K562 (cell line): ENCODE measurements at regions not wholly inside any gene's neighbourhood (a gene's known extent, or its start where the extent isn't known, plus 50 kb on each side); places are given as distances from the start of the nearest gene placed in this dataset.

ENCODE experiments used
- ATAC-seq: fragments of 200-7000 bp; cut with Tn5 transposase; 3 replicates; pipeline ENCODE4 v1.9.1; 2020; ENCODE audit warnings: moderate library complexity
- BruUV-seq: library from RNA; stranded (reverse); fragments of 400-500 nt; replicated peaks from 2 replicates; lab custom pipeline; 2021; lab: Mats Ljungman, UMichigan
- CTCF ChIA-PET: fragments of 300-600 bp; formaldehyde crosslinking; extraction: SDS; loops from one replicate; lab custom pipeline; 2021; ENCODE audit warnings: low intra/inter-chr PET ratio; lab: Yijun Ruan, JAX
- POLR2A ChIA-PET: fragments of 300-600, 350-650 bp; sonication (Branson Sonifier 250); formaldehyde crosslinking; extraction: SDS; loops from one replicate; lab custom pipeline; 2021; ENCODE audit warnings: antibody characterized with exemption, inconsistent platforms; lab: Yijun Ruan, JAX
- DNase-seq, 4 experiments: peaks; one replicate each; pipeline versions ENCODE4 v3.0.0 to v3.0.0-alpha.2; 2011 to 2018; ENCODE audit warnings: low spot score in 3 of 4, mixed read lengths in 3 of 4; ENCODE audit errors: extremely low read depth in 1 of 4
- FAIRE-seq: peaks from 2 replicates; lab custom pipeline; 2011; peaks lifted over from hg19 to GRCh38; lab: Jason Lieb, UNC
- H2AFZ ChIP-seq: 2 replicates; pipeline ENCODE4 v1.6.0; 2011; ENCODE audit warnings: low read depth, low read length, control low read depth, inconsistent platforms
- H3K27ac ChIP-seq: fragments of 200-600 bp; 3 replicates; pipeline ENCODE4 v1.8.0; 2011; ENCODE audit warnings: low read depth, mild to moderate bottlenecking, control low read depth, inconsistent platforms, low read length, moderate library complexity, mixed read lengths; ENCODE audit errors: extremely low read depth
- H3K27me3 ChIP-seq, 2 experiments: fragments of 300-600 bp in 1 of 2; 2 replicates in 1 of 2; 3 replicates in 1 of 2; pipeline versions ENCODE4 v1.6.0 to v1.8.0; 2011; ENCODE audit warnings: inconsistent platforms in 2 of 2, low read length in 2 of 2, mild to moderate bottlenecking in 1 of 2, mixed read lengths in 1 of 2, moderate library complexity in 1 of 2; ENCODE audit not compliant: control insufficient read depth in 2 of 2, insufficient read depth in 2 of 2
- H3K36me3 ChIP-seq: fragments of 300-600 bp; 3 replicates; pipeline ENCODE4 v1.8.0; 2011; ENCODE audit warnings: mild to moderate bottlenecking, low read length, inconsistent platforms; ENCODE audit not compliant: control insufficient read depth, insufficient read depth
- H3K4me1 ChIP-seq, 2 experiments: fragments of 200-600 bp in 1 of 2; replicated peaks in 1 of 2; 2 replicates in 1 of 2; 3 replicates in 1 of 2; pipeline versions ENCODE4 v1.5.1 to v1.8.0; 2011; ENCODE audit warnings: inconsistent platforms in 2 of 2, low read length in 2 of 2, mild to moderate bottlenecking in 1 of 2, mixed read lengths in 1 of 2, moderate library complexity in 1 of 2; ENCODE audit not compliant: control insufficient read depth in 2 of 2, insufficient read depth in 2 of 2
- H3K4me2 ChIP-seq: 2 replicates; pipeline ENCODE4 v1.6.1; 2011; ENCODE audit warnings: low read length, control low read depth, inconsistent platforms, mixed read lengths; ENCODE audit not compliant: insufficient read depth
- H3K4me3 ChIP-seq: fragments of 200-600 bp; sonication (generic), shearing (Covaris generic); 2 replicates; pipeline ENCODE4 v1.5.1; 2016; ENCODE audit warnings: control low read depth, inconsistent platforms
- H3K79me2 ChIP-seq: fragments of 200-600 bp; 3 replicates; pipeline ENCODE4 v1.8.0; 2011; ENCODE audit warnings: low read length, inconsistent platforms; ENCODE audit not compliant: control insufficient read depth, insufficient read depth
- H3K9ac ChIP-seq, 2 experiments: 2 replicates each; pipeline versions ENCODE4 v1.6.0 to v1.6.1; 2011; ENCODE audit warnings: low read depth in 2 of 2, low read length in 2 of 2, control low read depth in 1 of 2, inconsistent platforms in 1 of 2, mild to moderate bottlenecking in 1 of 2, mixed read lengths in 1 of 2; ENCODE audit not compliant: insufficient read depth in 1 of 2
- H3K9me1 ChIP-seq: one replicate; pipeline ENCODE4 v1.6.0; 2011; ENCODE audit warnings: inconsistent platforms, mild to moderate bottlenecking, low read length, moderate library complexity; ENCODE audit not compliant: control insufficient read depth, insufficient read depth
- H3K9me3 ChIP-seq: replicated peaks from 2 replicates; pipeline ENCODE4 v1.5.1; 2011; ENCODE audit warnings: low read depth, low read length, inconsistent platforms; ENCODE audit not compliant: control insufficient read depth, insufficient read depth
- H4K20me1 ChIP-seq: replicated peaks from 2 replicates; pipeline ENCODE4 v1.6.1; 2011; ENCODE audit warnings: low read length, inconsistent platforms, mixed read lengths; ENCODE audit not compliant: control insufficient read depth, insufficient read depth
- BRF1 ChIP-seq: IDR thresholded peaks from 3 replicates; pipeline ENCODE4 v1.6.1; 2011; ENCODE audit warnings: borderline replicate concordance, mild to moderate bottlenecking; ENCODE audit not compliant: insufficient read length; ENCODE audit errors: extremely low read depth
- CREB1 ChIP-seq, 2 experiments: sonication (generic) in 1 of 2; formaldehyde crosslinking in 1 of 2; IDR thresholded peaks; 2 replicates each; pipeline versions ENCODE4 v1.6.1 to v1.8.0; 2012 to 2022; ENCODE audit warnings: inconsistent platforms in 1 of 2, mild to moderate bottlenecking in 1 of 2, missing genetic modification reagents in 1 of 2, moderate library complexity in 1 of 2
- ETV5 ChIP-seq: sonication (generic); formaldehyde crosslinking; IDR thresholded peaks from 2 replicates; pipeline ENCODE4 v1.4.0; 2020; ENCODE audit warnings: low read depth, mild to moderate bottlenecking, missing genetic modification reagents
- HOXB6 ChIP-seq: fragments of 250-450 bp; sonication (Bioruptor Pico); IDR thresholded peaks from 2 replicates; pipeline ENCODE4 v1.5.1; 2022; ENCODE audit warnings: mild to moderate bottlenecking, borderline replicate concordance
- HSF4 ChIP-seq: fragments of 250-450 bp; sonication (Bioruptor Pico); IDR thresholded peaks from 2 replicates; pipeline ENCODE4 v2.1.2; 2022; ENCODE audit warnings: mild to moderate bottlenecking, moderate library complexity, borderline replicate concordance
- JUNB ChIP-seq: fragments of 450-650 bp; formaldehyde crosslinking; conservative IDR thresholded peaks from 2 replicates; pipeline ENCODE4 v1.4.0; 2020; ENCODE audit warnings: mild to moderate bottlenecking
- KDM1A ChIP-seq, 2 experiments: fragments of 450-650 bp; IDR thresholded peaks; 2 replicates each; pipeline ENCODE4 v1.6.1; 2016; ENCODE audit warnings: mild to moderate bottlenecking in 2 of 2
- MEF2D ChIP-seq: conservative IDR thresholded peaks from 2 replicates; pipeline ENCODE4 v1.6.1; 2016; ENCODE audit warnings: low read depth, missing genetic modification characterization, missing compliant biosample characterization
- PBX2 ChIP-seq, 2 experiments: IDR thresholded peaks in 1 of 2; conservative IDR thresholded peaks in 1 of 2; 2 replicates each; pipeline ENCODE4 v1.6.1; 2016; ENCODE audit warnings: low read depth in 2 of 2, mild to moderate bottlenecking in 1 of 2, missing compliant biosample characterization in 1 of 2, missing genetic modification characterization in 1 of 2, moderate library complexity in 1 of 2
- PURB ChIP-seq: sonication (generic); formaldehyde crosslinking; IDR thresholded peaks from 2 replicates; pipeline ENCODE4 v1.9.0; 2021; ENCODE audit warnings: low read depth, mild to moderate bottlenecking, missing genetic modification reagents
- RBFOX2 ChIP-seq: fragments of 200-400 bp; formaldehyde crosslinking; IDR thresholded peaks from 2 replicates; pipeline ENCODE4 v1.6.1; 2017; ENCODE audit warnings: low read depth, mild to moderate bottlenecking, low read length, moderate library complexity
- RCOR1 ChIP-seq, 2 experiments: IDR thresholded peaks; 2 replicates each; pipeline ENCODE4 v1.6.1; 2012; ENCODE audit warnings: low read depth in 2 of 2, low read length in 2 of 2, borderline replicate concordance in 1 of 2, improper control_type of control experiment in 1 of 2
- SAFB ChIP-seq: fragments of 200-400 bp; formaldehyde crosslinking; IDR thresholded peaks from 2 replicates; pipeline ENCODE4 v1.6.1; 2017; ENCODE audit warnings: low read depth, low read length, borderline replicate concordance
- SRSF9 ChIP-seq: fragments of 200-400 bp; formaldehyde crosslinking; IDR thresholded peaks from 2 replicates; pipeline ENCODE4 v1.6.1; 2017; ENCODE audit warnings: low read depth, low read length, borderline replicate concordance
- TFAP4 ChIP-seq: sonication (generic); formaldehyde crosslinking; IDR thresholded peaks from 2 replicates; pipeline ENCODE4 v1.8.0; 2022; ENCODE audit warnings: missing genetic modification reagents, mild to moderate bottlenecking, moderate library complexity, borderline replicate concordance
- ZNF316 ChIP-seq: fragments of 450-650 bp; IDR thresholded peaks from 2 replicates; pipeline ENCODE4 v1.6.1; 2016
- WGBS: fragments of 100-300 bp; shearing (Covaris generic); methylation state at CpG from one replicate; pipeline ENCODE4 v1.1.6; 2016; ENCODE audit warnings: low coverage, mixed read lengths; ENCODE audit not compliant: insufficient coverage; ENCODE audit errors: missing lambda C conversion rate; 5-methylcytosine and 5-hydroxymethylcytosine counted together
- in situ Hi-C: fragments of 300-500 bp; cut with MboI; formaldehyde crosslinking; loops from 4 replicates; pipeline ENCODE4 v1.15.0; 2018; ENCODE audit warnings: inconsistent platforms, mixed read lengths
- intact Hi-C: fragments of 100-400 bp; cut with micrococcal nuclease; formaldehyde crosslinking; loops from 2 replicates; pipeline ENCODE4 v1.14.2; 2022

GRCh38 chr5:116378007-116378776, 196.4 kb downstream of the SEMA6A start:
- FAIRE-seq: no peak
- TF ChIP-seq RBFOX2: no peak
- no peak for TF ChIP-seq MEF2D (tag)
- no peak for TF ChIP-seq BRF1
- TF ChIP-seq PBX2 (CRISPR knock-in tag; IDR thresholded peaks at IDR 0.05; ENCODE audit: low read depth): no peak
- 0 out of 2 replicates have a peak, but pooled peaks have one; percentile 8 for TF ChIP-seq PBX2 (tag; conservative IDR thresholded peaks at IDR 0.05; ENCODE audit: low read depth)
- TF ChIP-seq SRSF9: no peak
- no peak for TF ChIP-seq SAFB
- no peak for TF ChIP-seq ETV5
- peak in 1 of 2 experiments; percentile 80; a peak in 3 of 4 replicates for TF ChIP-seq RCOR1 (IDR thresholded peaks at IDR 0.05; ENCODE audit: borderline replicate concordance in 1 of 2, low read depth in 2 of 2, low read length in 2 of 2)
- no peak for TF ChIP-seq ZNF316
- peak; percentile 39; the same call in 1 of the 2 replicates for TF ChIP-seq TFAP4 (CRISPR knock-in tag)
- TF ChIP-seq JUNB (CRISPR knock-in tag): no peak
- no peak for TF ChIP-seq CREB1 (IDR thresholded peaks at IDR 0.05)
- TF ChIP-seq CREB1 (CRISPR knock-in tag; IDR thresholded peaks at IDR 0.05): no peak
- no peak for TF ChIP-seq HSF4 (CRISPR knock-in tag)
- TF ChIP-seq PURB (CRISPR knock-in tag): no peak
- TF ChIP-seq HOXB6 (CRISPR knock-in tag): no peak
- peak; percentile 82 to 87 for TF ChIP-seq KDM1A (IDR thresholded peaks at IDR 0.05)

More at GRCh38 chr5:116378007-116378776, 196.4 kb downstream of the SEMA6A start:
- in situ Hi-C loops: no loop called here
- ChIA-PET CTCF (no interaction called here), POLR2A (no interaction called here)
- no peaks in the 10 kb centered on the region; a peak in 1 of 5 replicates for H3K4me1 ChIP-seq
- H3K27ac ChIP-seq: no peak overlapping the region
- H3K79me2 ChIP-seq: no peaks in the 10 kb centered on the region
- no peaks in the 10 kb centered on the region for H3K9me1 ChIP-seq
- H3K9ac ChIP-seq: no peak overlapping the region
- H3K36me3 ChIP-seq: no peaks in the 10 kb centered on the region
- no TSS peak for BruUV-seq
- DNase-seq (no peak), ATAC-seq (no peak)
- H3K27me3 ChIP-seq: no peaks in the 10 kb centered on the region; a peak in 1 of 5 replicates
- no peaks in the 10 kb centered on the region for H4K20me1 ChIP-seq
- WGBS: 24% methylated on average over 12 of the region's 12 CpGs
- H3K9me3 ChIP-seq: no peaks in the 10 kb centered on the region
- H3K4me3 ChIP-seq: no peak overlapping the region
- H3K4me2 ChIP-seq: no peak overlapping the region
- H2AFZ ChIP-seq: no peak overlapping the region
- intact Hi-C loops: no loop called here
